Neuronal stem cell (in vitro differentiated cells): ENCODE measurements at regions not wholly inside any gene's neighbourhood (a gene's known extent, or its start where the extent isn't known, plus 50 kb on each side); places are given as distances from the start of the nearest gene placed in this dataset.

ENCODE experiments used
- DNase-seq: peaks from one replicate; pipeline ENCODE4 v3.0.0-alpha.2; 2013; ENCODE audit warnings: low spot score
- H2AFZ ChIP-seq: one replicate; pipeline ENCODE4 v1.6.1; 2013; ENCODE audit warnings: mild to moderate bottlenecking, low read length, inconsistent platforms
- H2AK5ac ChIP-seq: 2 replicates; pipeline ENCODE4 v1.6.1; 2013; ENCODE audit warnings: low read depth, mild to moderate bottlenecking, inconsistent platforms, low read length, moderate library complexity, mixed read lengths
- H2BK120ac ChIP-seq: 2 replicates; pipeline ENCODE4 v1.6.1; 2013; ENCODE audit warnings: low read depth, mild to moderate bottlenecking, inconsistent platforms, low read length, moderate library complexity, mixed read lengths
- H2BK12ac ChIP-seq: one replicate; pipeline ENCODE4 v1.6.1; 2013; ENCODE audit warnings: low read length, inconsistent platforms
- H2BK15ac ChIP-seq: 2 replicates; pipeline ENCODE4 v1.6.1; 2013; ENCODE audit warnings: mild to moderate bottlenecking, low read length, inconsistent platforms, mixed read lengths
- H2BK5ac ChIP-seq: one replicate; pipeline ENCODE4 v1.6.1; 2013; ENCODE audit warnings: inconsistent platforms, mild to moderate bottlenecking, low read length, moderate library complexity
- H3K14ac ChIP-seq: one replicate; pipeline ENCODE4 v1.6.1; 2013; ENCODE audit warnings: low read length, inconsistent platforms
- H3K18ac ChIP-seq: 2 replicates; pipeline ENCODE4 v1.6.1; 2013; ENCODE audit warnings: low read length, inconsistent platforms
- H3K23ac ChIP-seq: 2 replicates; pipeline ENCODE4 v1.6.1; 2013; ENCODE audit warnings: low read depth, mild to moderate bottlenecking, mixed read lengths, low read length, inconsistent platforms; ENCODE audit not compliant: poor library complexity
- H3K27ac ChIP-seq: replicated peaks from 3 replicates; pipeline ENCODE4 v1.5.1; 2013; ENCODE audit warnings: low read length, inconsistent platforms
- H3K27me3 ChIP-seq, 3 experiments: 2 replicates each; pipeline ENCODE4 v1.6.1; 2013; ENCODE audit warnings: low read length in 3 of 3, mild to moderate bottlenecking in 2 of 3, inconsistent platforms in 1 of 3, low read depth in 1 of 3, mixed read lengths in 1 of 3, moderate library complexity in 1 of 3; ENCODE audit not compliant: control insufficient read depth in 3 of 3, insufficient read depth in 3 of 3
- H3K36me3 ChIP-seq, 2 donors: replicated peaks in 1 of 2; 2 replicates each; pipeline ENCODE4 v1.6.1; 2013; ENCODE audit warnings: low read length in 2 of 2; ENCODE audit not compliant: control insufficient read depth in 2 of 2, insufficient read depth in 2 of 2
- H3K4ac ChIP-seq: 2 replicates; pipeline ENCODE4 v1.6.1; 2013; ENCODE audit warnings: inconsistent platforms, mild to moderate bottlenecking, low read length, moderate library complexity
- H3K4me1 ChIP-seq, 2 donors: 1 replicate in 1 of 2; 2 replicates in 1 of 2; pipeline ENCODE4 v1.6.1; 2013; ENCODE audit warnings: low read length in 2 of 2, low read depth in 1 of 2; ENCODE audit not compliant: control insufficient read depth in 2 of 2, insufficient read depth in 1 of 2
- H3K4me2 ChIP-seq: one replicate; pipeline ENCODE4 v1.6.1; 2013; ENCODE audit warnings: mild to moderate bottlenecking, low read length, inconsistent platforms; ENCODE audit not compliant: insufficient read depth, poor library complexity, severe bottlenecking
- H3K4me3 ChIP-seq, 2 donors: 2 replicates each; pipeline ENCODE4 v1.5.1; 2013; ENCODE audit warnings: low read length in 2 of 2, mild to moderate bottlenecking in 2 of 2, inconsistent platforms in 1 of 2, moderate library complexity in 1 of 2
- H3K79me1 ChIP-seq: one replicate; pipeline ENCODE4 v1.6.1; 2013; ENCODE audit warnings: low read depth, mild to moderate bottlenecking, inconsistent platforms, low read length, moderate library complexity
- H3K9ac ChIP-seq: one replicate; pipeline ENCODE4 v1.6.1; 2013; ENCODE audit warnings: mild to moderate bottlenecking, low read depth, low read length, inconsistent platforms; ENCODE audit not compliant: poor library complexity
- H3K9me3 ChIP-seq, 2 donors: replicated peaks in 1 of 2; 2 replicates each; pipeline versions ENCODE3 to v1.6.1; 2013; ENCODE audit warnings: low read length in 2 of 2, mild to moderate bottlenecking in 2 of 2, inconsistent platforms in 1 of 2, low read depth in 1 of 2, mixed read lengths in 1 of 2, moderate library complexity in 1 of 2; ENCODE audit not compliant: control insufficient read depth in 2 of 2, insufficient read depth in 1 of 2
- H4K8ac ChIP-seq: one replicate; pipeline ENCODE4 v1.6.1; 2013; ENCODE audit warnings: low read depth, mild to moderate bottlenecking, inconsistent platforms, low read length, moderate library complexity
- H4K91ac ChIP-seq: one replicate; pipeline ENCODE4 v1.6.1; 2013; ENCODE audit warnings: low read length, low read depth, mild to moderate bottlenecking, inconsistent platforms; ENCODE audit not compliant: poor library complexity
- WGBS, 2 donors: extraction: QIAGEN DNeasy Blood & Tissue Kit; methylation state at CpG; one replicate each; pipeline ENCODE4 v1.1.7; 2013; ENCODE audit warnings: missing lambda C conversion rate in 2 of 2, mixed read lengths in 1 of 2; ENCODE audit not compliant: insufficient read length in 2 of 2, insufficient replicate concordance in 1 of 2; ENCODE audit errors: extremely low coverage in 2 of 2; 5-methylcytosine and 5-hydroxymethylcytosine counted together

GRCh38 chr12:102765736-102766135 is 151.3 kb downstream of the PAH start:
- Histone ChIP-seq H2BK5ac (no peak overlapping the region), H2AFZ (no peak overlapping the region), H3K36me3 (no peaks in the 10 kb centered on the region), H3K4me2 (no peak overlapping the region), H3K27ac (no peak overlapping the region), H3K4me1 (peaks cover 0 to 2% of the 10 kb centered on the region in 2 donors), H2BK12ac (no peak overlapping the region), H3K4me3 (no peak overlapping the region), H4K91ac (no peak overlapping the region), H2BK15ac (no peak overlapping the region), H3K9me3 (no peaks in the 10 kb centered on the region), H3K4ac (no peak overlapping the region), H3K79me1 (no peaks in the 10 kb centered on the region), H3K18ac (no peak overlapping the region), H3K27me3 (no peaks in the 10 kb centered on the region), H3K14ac (no peak overlapping the region), H3K9ac (no peak overlapping the region), H4K8ac (no peak overlapping the region), H3K23ac (no peak overlapping the region), H2BK120ac (no peak overlapping the region), H2AK5ac (no peak overlapping the region)
- WGBS, 2 donors: no CpG with 5 or more reads among the region's 7 CpGs
- DNase-seq: no peak

- Histone ChIP-seq H3K4me3 (no peak overlapping the region), H3K79me1 (no peaks in the 10 kb centered on the region), H3K27me3 (no peaks in the 10 kb centered on the region), H3K4ac (no peak overlapping the region), H3K23ac (no peak overlapping the region), H3K36me3 (no peaks in the 10 kb centered on the region), H3K4me1 (peaks cover 0 to 2% of the 10 kb centered on the region in 2 donors), H2BK12ac (no peak overlapping the region), H3K9ac (no peak overlapping the region), H3K4me2 (no peak overlapping the region), H2AK5ac (no peak overlapping the region), H3K27ac (no peak overlapping the region), H4K8ac (no peak overlapping the region), H4K91ac (no peak overlapping the region), H3K9me3 (no peaks in the 10 kb centered on the region), H3K18ac (no peak overlapping the region), H2BK120ac (no peak overlapping the region), H2BK15ac (no peak overlapping the region), H2BK5ac (no peak overlapping the region), H2AFZ (no peak overlapping the region), H3K14ac (no peak overlapping the region)
- WGBS, 2 donors: no CpG with 5 or more reads among the region's 1 CpG
- no peak for DNase-seq
These were observed 153.6 kb downstream of the PAH start for GRCh38 chr12:102763471-102763870.

- Histone ChIP-seq H2BK120ac (no peak overlapping the region), H2BK5ac (no peak overlapping the region), H3K9ac (no peak overlapping the region), H2BK15ac (no peak overlapping the region), H2AK5ac (no peak overlapping the region), H2AFZ (no peak overlapping the region), H4K8ac (no peak overlapping the region), H3K27me3 (no peaks in the 10 kb centered on the region), H3K36me3 (no peaks in the 10 kb centered on the region), H3K79me1 (no peaks in the 10 kb centered on the region), H3K18ac (no peak overlapping the region), H4K91ac (no peak overlapping the region), H3K4me1 (peaks cover 0 to 2% of the 10 kb centered on the region in 2 donors), H3K23ac (no peak overlapping the region), H3K4ac (no peak overlapping the region), H3K27ac (no peak overlapping the region), H2BK12ac (no peak overlapping the region), H3K14ac (no peak overlapping the region), H3K4me2 (no peak overlapping the region), H3K9me3 (no peaks in the 10 kb centered on the region), H3K4me3 (no peak overlapping the region)
- no peak for DNase-seq
- no CpG with 5 or more reads among the region's 4 CpGs for WGBS, 2 donors
These were observed 154.0 kb downstream of the PAH start for GRCh38 chr12:102763061-102763460.

- H3K4ac ChIP-seq: no peak overlapping the region
- no peak overlapping the region for H3K18ac ChIP-seq
- DNase-seq: no peak
- H3K4me2 ChIP-seq: no peak overlapping the region
- no peak overlapping the region for H3K4me3 ChIP-seq
- no CpG with 5 or more reads among the region's 2 CpGs for WGBS, 2 donors
- H2AFZ ChIP-seq: no peak overlapping the region
- H2BK120ac ChIP-seq: no peak overlapping the region
- no peak overlapping the region for H2BK15ac ChIP-seq
- H3K27ac ChIP-seq: no peak overlapping the region
- no peak overlapping the region for H4K8ac ChIP-seq
- H4K91ac ChIP-seq: no peak overlapping the region
- no peaks in the 10 kb centered on the region for H3K36me3 ChIP-seq
- H3K27me3 ChIP-seq: no peaks in the 10 kb centered on the region
- H2AK5ac ChIP-seq: no peak overlapping the region
- H3K9me3 ChIP-seq: no peaks in the 10 kb centered on the region
- H3K79me1 ChIP-seq: no peaks in the 10 kb centered on the region
- H3K23ac ChIP-seq: no peak overlapping the region
- H3K9ac ChIP-seq: no peak overlapping the region
- H3K14ac ChIP-seq: no peak overlapping the region
- no peak overlapping the region for H2BK12ac ChIP-seq
- no peak overlapping the region for H2BK5ac ChIP-seq
- H3K4me1 ChIP-seq: peaks cover 0 to 6% of the 10 kb centered on the region in 2 donors
These were observed 156.7 kb downstream of the PAH start for GRCh38 chr12:102760322-102760721.
